D721Med (cell line): ENCODE measurements at regions not wholly inside any gene's neighbourhood (a gene's known extent, or its start where the extent isn't known, plus 50 kb on each side); places are given as distances from the start of the nearest gene placed in this dataset.

Experiments used
- DNase-seq: peaks from one replicate; pipeline ENCODE4 v3.0.0; 2011; ENCODE audit warnings: low spot score; ENCODE audit not compliant: insufficient read length
- FAIRE-seq: peaks from 2 replicates; lab custom pipeline; 2011; peaks lifted over from hg19 to GRCh38; lab: Jason Lieb, UNC
- TF ChIP-seq, protein P1 (sequence below): IDR thresholded peaks from 2 replicates; pipeline ENCODE4 v1.5.1; 2012; ENCODE audit warnings: mild to moderate bottlenecking, control low read depth; ENCODE audit not compliant: insufficient read depth; ENCODE audit errors: missing control alignments

DNA sequence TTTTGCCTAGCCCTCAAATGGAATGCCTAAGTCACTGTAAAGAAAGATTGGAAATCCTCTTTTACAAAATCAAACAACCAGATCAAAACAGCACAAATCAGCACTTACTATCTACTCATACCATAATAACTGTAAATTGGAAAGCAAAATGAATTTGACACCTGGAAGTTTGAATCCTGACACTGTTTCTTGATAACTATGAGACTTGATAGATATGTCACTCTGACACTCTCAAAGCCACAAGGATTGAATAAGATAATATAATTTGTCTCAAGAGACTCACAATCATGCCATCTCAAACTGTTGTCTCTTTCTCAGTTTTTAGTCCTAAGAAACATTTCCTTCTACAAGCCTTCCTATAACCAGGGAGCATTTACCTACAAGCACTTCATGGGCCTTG, 302.6 kb upstream of the DIAPH2 start:
- no peak for DNase-seq
- TF ChIP-seq, protein P1, sequence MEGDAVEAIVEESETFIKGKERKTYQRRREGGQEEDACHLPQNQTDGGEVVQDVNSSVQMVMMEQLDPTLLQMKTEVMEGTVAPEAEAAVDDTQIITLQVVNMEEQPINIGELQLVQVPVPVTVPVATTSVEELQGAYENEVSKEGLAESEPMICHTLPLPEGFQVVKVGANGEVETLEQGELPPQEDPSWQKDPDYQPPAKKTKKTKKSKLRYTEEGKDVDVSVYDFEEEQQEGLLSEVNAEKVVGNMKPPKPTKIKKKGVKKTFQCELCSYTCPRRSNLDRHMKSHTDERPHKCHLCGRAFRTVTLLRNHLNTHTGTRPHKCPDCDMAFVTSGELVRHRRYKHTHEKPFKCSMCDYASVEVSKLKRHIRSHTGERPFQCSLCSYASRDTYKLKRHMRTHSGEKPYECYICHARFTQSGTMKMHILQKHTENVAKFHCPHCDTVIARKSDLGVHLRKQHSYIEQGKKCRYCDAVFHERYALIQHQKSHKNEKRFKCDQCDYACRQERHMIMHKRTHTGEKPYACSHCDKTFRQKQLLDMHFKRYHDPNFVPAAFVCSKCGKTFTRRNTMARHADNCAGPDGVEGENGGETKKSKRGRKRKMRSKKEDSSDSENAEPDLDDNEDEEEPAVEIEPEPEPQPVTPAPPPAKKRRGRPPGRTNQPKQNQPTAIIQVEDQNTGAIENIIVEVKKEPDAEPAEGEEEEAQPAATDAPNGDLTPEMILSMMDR: no peak
- no peak for FAIRE-seq

- TF ChIP-seq, protein P1: no peak
- DNase-seq: no peak
- FAIRE-seq: no peak
These were observed 301.2 kb upstream of the DIAPH2 start for GRCh38 chrX:96383428-96383827.

DNA sequence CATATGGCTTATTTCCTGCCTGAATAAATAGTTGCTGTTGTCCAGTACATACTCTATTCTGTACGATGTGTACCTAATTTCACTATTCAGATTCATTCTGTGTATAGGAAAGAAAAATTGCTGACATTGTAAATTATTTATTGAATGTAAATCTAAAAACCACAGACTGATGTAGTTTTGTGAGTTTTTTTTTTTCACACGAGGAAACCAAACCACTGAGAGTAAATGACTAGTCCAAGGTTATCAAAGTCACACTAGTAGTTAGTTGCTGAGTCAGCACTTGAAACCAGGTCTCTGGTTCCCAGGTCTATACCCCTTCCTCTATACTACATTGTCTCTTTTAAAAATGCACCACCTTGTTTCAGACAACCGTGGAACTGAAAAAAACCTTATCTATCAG, 298.3 kb upstream of the DIAPH2 start:
- DNase-seq (no peak), FAIRE-seq (no peak)
- TF ChIP-seq, protein P1: no peak

DNA sequence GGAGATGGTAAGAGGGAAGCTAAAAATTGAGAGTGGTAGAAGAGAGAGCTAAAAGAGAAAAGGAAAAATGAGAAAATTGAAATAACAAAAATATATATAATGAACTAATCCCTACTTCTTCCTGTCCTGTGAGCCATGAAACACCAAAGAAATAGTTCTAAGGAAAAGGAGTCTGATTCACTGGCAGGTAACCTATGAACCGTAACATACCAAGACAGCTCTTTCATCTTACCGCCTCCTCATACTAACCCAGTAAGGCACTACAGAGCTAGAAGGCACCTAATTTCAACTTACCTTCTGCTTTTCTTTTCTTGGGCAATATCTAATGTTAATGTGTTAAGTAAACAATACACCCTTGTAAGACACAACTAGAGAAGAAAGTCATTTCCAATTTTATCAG, 297.7 kb upstream of the DIAPH2 start:
- TF ChIP-seq, protein P1: no peak
- FAIRE-seq (no peak), DNase-seq (no peak)

DNA sequence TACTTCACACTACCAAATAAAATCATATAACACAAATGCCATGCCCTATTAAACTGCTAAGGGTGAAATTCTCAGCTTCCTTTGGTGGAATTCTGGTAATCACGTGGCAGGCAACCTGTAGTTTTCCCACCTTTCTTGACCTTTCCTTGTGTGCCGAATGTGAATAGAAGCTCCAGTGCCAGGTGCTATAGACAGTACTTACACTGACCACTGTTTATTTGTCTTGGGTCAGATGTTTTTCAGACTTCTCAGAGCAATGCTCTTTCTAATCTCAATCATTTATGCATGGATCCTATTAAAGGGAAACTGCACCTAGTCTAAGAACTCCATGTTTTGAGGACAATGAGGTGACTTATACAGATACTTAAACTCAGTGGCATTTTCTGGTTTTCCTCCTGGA, 296.8 kb upstream of the DIAPH2 start:
- no peak for FAIRE-seq
- TF ChIP-seq, protein P1: no peak
- no peak for DNase-seq

GRCh38 chrX:96389281-96390047, 295.2 kb upstream of the DIAPH2 start:
- FAIRE-seq (no peak), DNase-seq (no peak)
- TF ChIP-seq, protein P1: no peak

DNA sequence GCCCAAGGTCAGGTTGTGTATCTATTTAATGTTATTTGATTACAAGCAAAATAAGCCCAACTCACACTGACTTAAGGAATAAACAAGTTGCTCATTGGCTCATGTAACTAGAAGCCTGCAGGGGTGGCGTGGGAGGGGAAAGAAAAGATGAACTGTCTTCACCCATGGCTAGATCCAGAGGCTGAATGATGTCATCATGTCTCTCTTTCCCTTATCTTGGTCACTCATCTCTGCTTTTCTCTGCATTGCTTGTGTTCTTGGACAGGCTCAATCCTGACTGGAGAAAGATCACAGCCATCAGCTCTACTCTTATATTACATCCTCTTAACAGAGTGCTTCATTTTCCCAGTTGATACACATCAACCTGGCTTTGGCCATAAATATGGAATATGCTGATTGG, 290.0 kb upstream of the DIAPH2 start:
- DNase-seq (no peak), FAIRE-seq (no peak)
- TF ChIP-seq, protein P1: no peak
